T1000 (cell line): ENCODE measurements at regions not wholly inside any gene's neighbourhood (a gene's known extent, or its start where the extent isn't known, plus 50 kb on each side); places are given as distances from the start of the nearest gene placed in this dataset.

ENCODE experiments used
- DNase-seq: peaks from one replicate; lab custom pipeline; 2025; ENCODE audit warnings: mixed read lengths; lab: John Stamatoyannopoulos, UW

GRCh38 chrX:2608638-2609430, 82.3 kb upstream of the CD99 start:
- no peak for DNase-seq

DNA sequence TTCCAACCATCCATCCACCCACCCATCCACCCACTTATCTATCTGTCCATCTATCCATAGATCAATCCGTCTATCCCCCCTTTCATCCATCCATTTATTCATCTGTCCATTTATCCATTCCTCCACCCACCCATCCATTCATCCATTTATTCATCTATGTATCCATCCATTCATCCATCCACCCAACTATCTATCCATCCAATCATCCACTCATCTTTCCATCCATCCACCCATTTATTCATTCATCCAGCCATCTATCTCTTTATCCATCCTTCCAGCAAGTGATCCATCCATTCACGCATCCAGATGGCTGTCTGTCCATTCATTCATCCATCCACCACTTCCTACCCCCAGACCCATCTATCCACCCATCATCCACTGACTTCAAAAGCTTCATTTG, 84.0 kb upstream of the CD99 start:
- no peak for DNase-seq

DNA sequence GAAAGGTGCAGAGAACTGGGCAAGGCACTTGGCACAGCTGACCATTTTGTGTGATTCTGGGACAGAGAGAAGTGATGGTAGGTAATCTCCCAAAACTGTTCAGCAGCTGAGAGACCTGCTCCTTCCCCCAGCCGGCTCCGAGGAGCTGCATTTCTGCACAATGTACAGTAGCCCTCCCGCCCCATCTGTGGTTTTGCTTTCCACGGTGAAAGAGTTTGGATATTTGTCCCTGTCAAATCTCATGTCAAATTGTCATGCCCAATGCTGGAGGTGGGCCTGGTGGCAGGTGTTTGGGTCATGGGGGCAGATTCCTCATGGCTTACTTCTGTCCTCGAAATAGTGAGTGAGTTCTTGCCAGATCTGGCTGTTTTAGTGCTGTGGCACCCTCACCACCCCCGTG, 90.5 kb upstream of the CD99 start:
- no peak for DNase-seq

- DNase-seq: no peak
Measured at GRCh38 chrX:2596555-2597255, 94.4 kb upstream of the CD99 start.

DNA sequence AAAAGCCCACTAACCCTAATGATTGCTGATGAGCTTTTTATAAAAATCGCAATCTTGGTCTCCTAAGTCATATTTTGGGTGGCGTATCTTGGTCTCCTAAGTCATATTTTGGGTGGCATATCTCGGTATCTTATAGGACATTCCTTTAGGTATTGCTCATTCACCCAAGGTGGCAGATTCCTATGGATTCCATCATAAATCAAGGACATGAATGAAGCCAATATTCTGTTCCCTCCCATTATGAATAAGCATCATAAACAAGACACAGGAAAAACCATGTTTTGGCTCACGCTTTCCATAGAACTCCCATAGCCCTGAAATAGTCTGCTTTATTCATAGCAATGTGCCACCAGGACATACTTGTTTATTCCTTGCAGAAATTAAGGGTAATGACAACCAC, 95.0 kb upstream of the CD99 start:
- DNase-seq: no peak

GRCh38 chrX:2595258-2595657, 94.5 kb upstream of the DHRSX start:
- DNase-seq: no peak

GRCh38 chrX:2594491-2594890, 93.7 kb upstream of the DHRSX start:
- no peak for DNase-seq

DNA sequence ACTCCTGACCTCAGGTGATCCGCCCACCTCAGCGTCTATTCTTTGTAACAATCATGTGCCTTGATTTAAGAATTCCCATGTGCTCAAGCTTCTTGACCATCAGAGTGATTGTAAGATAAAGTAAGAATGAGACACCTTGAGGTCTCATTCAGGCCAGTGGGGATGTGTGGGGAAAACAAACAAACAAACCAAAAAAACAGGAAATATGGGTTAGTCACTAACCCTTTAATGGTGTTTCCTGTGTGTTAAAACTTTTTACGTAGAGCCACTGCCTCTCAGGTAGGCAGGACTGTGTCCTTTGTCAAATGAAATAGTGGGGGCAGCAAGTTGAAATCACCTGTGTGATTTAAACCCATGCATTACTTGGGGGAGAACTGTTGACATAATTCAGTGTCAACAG, 91.5 kb upstream of the DHRSX start:
- no peak for DNase-seq

DNA sequence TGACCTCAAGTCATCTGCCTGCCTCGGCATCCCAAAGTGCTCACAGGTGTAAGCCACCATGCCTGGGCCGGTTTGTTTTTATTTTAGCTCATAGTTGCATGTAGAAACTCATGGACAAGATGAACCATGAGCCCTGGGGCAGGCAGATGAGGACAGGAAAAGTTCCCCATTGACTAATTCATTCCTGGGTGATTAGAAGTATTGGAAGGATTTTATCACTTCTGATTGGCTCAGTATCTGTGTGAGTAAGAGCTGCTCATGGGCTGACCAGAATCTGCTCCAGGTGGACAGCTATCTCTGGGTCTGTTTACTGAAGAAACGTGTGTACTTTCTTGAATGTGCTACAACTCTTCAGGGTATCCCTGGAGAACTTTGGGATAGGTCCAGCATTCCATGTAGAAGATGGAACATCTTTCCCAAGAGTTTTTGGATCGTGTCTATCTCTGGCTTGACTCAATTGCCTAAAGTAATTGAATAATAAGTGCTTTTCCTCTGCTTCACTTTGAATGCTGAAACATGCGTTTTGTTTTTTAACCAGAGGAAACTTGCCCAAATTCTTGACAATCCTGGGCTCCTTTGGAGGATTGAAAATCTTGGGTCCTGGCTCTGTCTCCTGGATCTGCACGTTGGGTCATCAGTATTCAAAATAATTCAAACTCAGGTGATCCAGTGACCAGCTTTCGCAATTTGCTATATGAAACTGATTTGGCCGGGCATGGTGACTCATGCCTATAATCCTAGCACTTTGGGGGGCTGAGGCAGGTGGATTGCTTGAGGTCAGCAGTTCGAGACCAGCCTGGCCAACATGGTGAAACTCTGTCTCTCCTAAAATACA, 88.6 kb upstream of the DHRSX start:
- no peak for DNase-seq

DNA sequence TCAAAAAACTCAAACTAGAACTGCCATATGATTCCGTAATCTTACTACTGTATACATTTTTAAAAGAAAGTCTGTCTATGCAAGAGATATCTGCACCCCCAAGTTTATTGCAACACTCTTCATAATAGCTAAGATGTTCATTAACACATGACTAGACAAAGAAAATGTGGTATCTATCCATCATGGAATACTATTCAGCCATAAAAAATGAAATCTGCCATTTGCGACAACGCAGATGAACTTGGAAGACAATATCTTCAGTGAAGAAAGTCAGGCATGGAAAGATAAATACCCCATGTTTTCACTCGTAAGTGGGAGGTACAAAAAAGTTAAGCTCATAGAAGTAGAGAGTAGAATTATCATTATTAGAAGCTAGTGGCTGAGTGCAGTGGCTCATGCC, 87.3 kb upstream of the DHRSX start:
- DNase-seq: no peak

GRCh38 chrX:2587146-2587545, 86.4 kb upstream of the DHRSX start:
- DNase-seq: no peak

GRCh38 chrX:2585158-2585470, 84.3 kb upstream of the DHRSX start:
- DNase-seq: no peak

DNA sequence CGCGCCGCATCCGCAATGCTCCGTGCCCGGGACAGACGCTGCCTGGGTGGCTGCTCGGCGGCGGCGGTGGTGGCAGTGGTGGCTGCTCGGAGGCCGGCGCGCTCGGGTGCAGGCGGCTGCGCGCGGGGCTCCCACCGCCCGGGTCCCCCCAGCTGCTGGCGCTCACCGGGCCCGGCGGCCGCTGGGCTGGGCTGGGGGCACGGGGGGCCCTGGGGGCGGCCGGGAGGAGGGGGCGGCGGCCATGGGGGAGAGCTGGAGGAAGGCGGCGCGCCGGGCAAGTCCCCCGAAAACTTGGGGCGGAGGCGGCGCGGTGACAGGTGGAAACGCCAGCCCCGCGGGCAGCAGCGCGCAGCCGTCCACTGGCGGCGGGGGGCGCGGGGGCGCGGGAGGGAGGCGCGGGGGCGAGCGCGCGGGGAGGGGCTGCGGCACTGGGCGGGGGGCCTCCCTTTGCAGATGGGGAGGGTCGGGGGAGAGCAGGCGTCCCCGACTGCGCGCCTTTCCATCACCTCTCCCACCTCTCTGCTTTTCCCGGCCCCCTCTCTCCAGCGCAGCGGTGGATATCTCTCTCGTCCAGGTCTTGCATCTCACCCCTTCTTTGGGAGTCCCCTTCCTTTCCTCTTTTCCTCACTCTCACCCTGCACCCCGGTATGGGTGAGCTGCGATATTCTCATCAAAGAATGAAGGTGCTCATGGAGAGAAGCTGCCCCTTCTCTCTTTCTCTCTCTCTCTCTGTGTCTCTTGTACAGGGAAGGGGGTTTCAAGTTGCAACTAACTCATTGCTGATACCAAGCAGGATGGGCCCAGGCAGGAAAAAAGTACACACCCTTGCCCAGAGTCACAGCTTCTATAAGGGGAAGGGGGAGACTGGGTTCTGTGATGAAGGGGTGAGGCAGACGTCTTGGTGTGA, 83.7 kb upstream of the DHRSX start:
- DNase-seq: no peak

DNA sequence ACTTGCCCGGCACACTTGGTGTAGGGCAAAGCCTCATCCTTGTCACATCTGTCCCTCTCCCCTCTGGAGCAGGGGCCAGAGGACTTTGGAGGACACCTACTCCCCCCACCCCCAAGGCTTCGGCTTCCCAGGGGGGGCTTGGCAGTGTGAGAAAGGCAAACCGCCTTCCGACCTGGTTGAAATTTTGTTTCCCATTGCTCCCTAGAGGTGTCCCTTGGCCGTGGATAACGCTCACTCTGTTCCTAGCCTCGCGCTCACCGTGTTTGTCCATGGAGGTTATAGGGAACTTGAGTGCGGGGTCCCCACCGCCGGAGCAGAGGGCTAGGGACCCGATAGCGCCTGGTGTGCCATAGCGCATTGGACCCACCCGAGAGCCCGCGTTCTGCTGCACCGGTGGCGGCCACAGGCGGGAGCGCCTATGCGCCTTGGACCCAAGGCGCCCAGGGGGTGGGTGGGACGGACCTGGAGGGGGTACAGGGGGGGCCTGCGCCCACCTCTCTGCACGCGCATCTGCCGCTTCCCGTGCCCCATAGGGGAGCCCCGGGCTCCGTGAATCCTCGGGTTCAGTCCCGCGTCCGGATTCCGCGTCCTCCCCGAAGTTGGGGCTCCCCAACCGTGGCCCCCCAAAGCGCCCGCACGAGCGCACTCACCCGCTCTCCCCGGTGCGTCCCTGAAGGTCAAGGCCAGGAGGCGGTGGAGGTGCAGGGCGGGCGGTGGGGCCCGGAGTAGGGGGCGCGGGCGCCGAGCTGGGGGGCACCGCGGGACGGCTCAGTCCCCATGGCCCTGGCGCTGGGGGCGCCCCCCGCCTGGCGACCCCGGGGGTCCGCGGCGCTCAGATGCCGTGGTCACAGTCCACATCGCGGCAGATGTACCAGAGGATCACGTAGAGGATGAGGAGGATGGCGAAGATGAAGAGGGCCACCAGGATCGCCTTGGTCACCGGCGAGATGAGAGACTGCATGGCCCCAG, 82.7 kb upstream of the DHRSX start:
- no peak for DNase-seq

- no peak for DNase-seq
Measured at GRCh38 chrX:2582667-2583066, 81.9 kb upstream of the DHRSX start.

DNA sequence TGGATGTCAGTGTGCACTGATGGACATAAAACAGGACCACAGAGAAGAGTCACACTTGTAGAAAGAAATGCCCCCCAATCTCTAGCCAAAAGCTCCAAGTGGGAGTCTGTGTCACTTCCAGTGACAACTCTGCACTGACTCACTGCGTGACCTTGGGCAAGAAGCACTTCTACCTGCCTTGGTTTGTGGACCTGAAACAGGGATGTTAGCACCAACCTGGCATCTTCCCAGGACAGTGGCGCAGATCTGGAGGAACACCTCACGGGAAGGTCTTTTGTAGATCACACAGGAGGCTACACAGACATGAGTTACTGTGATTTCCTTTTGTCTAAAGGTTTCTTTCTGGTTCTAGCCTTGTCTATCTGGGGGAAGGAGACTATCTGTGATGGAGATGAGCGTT, 80.5 kb upstream of the DHRSX start:
- DNase-seq: no peak

DNA sequence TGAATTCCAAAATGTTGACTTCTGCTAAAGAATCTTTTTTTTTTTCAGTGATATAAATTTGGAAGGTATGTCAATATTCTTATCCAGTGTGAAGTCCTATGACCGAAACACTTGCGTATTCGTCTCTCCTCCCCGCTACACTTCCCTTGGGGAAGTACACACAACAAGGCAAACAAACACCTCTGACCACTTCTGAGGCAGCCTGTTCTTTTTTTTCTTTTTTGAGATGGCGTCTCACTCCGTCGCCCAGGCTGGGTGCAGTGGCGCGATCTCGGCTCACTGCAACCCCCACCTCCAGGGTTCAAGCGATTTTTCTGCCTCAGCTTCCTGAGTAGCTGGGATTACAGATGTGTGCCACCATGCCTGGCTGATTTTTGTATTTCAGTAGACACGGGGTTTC, 78.1 kb upstream of the DHRSX start:
- DNase-seq: no peak

DNA sequence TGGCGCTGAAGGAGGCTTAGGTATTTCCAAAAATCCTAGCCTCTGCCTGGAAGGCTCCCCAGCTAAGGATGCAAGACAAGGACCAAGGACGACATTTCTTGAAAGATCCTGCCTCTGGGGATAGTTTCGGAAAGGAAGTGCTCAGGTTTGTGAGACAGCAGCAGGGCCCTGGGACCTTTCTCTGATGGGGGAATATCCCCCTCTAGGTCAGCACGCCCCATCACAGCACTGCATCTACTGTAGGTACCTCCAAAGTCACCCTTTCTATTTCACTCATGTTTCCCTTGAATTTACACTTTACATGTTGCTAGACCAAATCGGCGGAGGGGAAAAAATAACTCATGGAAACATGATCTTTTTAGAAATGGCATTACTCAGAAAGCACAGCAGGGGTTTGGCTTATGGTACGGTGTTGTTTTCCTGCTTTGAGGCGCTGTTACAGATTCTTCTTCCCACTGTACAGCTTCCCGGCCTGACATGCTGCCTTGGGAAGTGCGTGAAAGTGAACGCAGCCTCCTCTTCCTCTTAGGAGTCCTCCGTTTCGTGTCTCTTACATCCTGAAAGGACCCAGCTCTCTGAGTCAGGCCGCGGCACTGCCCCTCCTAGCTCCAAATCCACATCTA, 77.2 kb upstream of the DHRSX start:
- DNase-seq: no peak

DNA sequence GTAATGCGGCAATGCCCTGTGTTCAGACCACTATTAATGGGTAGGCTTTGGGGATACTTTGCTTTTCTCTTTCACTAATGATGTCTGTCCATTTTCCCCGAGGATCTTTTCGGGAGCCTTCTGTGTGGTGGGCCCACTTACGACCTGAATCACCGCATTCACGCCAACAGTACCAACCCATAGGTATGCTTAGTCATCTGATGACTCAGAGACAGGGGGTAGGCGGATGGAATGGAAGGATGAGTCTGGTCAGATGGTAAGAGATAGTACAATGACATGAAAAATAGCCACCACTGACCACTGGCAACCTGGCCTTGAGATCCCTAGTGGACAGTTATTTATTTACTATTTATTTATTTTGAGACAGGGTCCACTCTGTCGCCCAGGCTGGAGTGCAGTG, 76.0 kb upstream of the DHRSX start:
- DNase-seq: peak; percentile 23

- DNase-seq: no peak
Measured at GRCh38 chrX:2574271-2574670, 73.5 kb upstream of the DHRSX start.
